PC-9 (cell line): ENCODE measurements at regions not wholly inside any gene's neighbourhood (a gene's known extent, or its start where the extent isn't known, plus 50 kb on each side); places are given as distances from the start of the nearest gene placed in this dataset.

Experiments used
- EZH2 ChIP-seq: fragments of 200-600 bp; sonication (generic); IDR thresholded peaks from 2 replicates; pipeline ENCODE4 v1.8.0; 2017; ENCODE audit warnings: antibody characterized with exemption, low read depth
- TF ChIP-seq, protein P1 (sequence below): fragments of 200-600 bp; sonication (generic); conservative IDR thresholded peaks from 2 replicates; pipeline ENCODE4 v1.6.1; 2017; ENCODE audit warnings: mixed run types, antibody characterized with exemption, mild to moderate bottlenecking, moderate library complexity

DNA sequence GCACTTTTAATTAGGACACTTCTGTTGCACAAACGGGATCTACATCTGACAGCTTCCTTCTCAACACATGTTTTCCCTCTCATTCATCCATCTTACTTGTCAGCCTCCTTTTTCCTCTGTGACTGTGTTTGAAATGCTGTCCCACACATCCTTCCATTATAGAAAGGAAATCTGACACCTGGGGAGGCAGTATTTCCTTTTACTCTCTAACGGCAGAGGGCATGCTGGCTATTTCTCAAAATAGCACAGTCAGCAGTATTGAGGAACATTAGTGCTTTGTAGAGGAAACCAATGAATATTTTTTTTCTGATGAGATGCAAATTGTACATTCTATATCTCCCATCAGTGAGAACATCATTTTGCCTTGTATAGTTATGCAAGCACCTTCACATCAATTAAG is 668.7 kb downstream of the SLC4A3 start:
- TF ChIP-seq, protein P1, sequence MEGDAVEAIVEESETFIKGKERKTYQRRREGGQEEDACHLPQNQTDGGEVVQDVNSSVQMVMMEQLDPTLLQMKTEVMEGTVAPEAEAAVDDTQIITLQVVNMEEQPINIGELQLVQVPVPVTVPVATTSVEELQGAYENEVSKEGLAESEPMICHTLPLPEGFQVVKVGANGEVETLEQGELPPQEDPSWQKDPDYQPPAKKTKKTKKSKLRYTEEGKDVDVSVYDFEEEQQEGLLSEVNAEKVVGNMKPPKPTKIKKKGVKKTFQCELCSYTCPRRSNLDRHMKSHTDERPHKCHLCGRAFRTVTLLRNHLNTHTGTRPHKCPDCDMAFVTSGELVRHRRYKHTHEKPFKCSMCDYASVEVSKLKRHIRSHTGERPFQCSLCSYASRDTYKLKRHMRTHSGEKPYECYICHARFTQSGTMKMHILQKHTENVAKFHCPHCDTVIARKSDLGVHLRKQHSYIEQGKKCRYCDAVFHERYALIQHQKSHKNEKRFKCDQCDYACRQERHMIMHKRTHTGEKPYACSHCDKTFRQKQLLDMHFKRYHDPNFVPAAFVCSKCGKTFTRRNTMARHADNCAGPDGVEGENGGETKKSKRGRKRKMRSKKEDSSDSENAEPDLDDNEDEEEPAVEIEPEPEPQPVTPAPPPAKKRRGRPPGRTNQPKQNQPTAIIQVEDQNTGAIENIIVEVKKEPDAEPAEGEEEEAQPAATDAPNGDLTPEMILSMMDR = no peak
- no peak for TF ChIP-seq EZH2
